ENCODE measurements at regions not wholly inside any gene's neighbourhood (a gene's known extent, or its start where the extent isn't known, plus 50 kb on each side); places are given as distances from the start of the nearest gene placed in this dataset.
"Not testable (repeated sequence)": the region's sequence is repeated elsewhere in the genome, so short reads cannot be mapped to it uniquely, and the experiment has no call there.

- Histone ChIP-seq H3K9me2 (replicated peaks; ENCODE audit: control insufficient read depth, low read length) (no peaks in the 10 kb centered on the region), H3F3A (ENCODE audit: control insufficient read depth, insufficient read depth) (no peaks in the 10 kb centered on the region), H3K27ac (ENCODE audit: low read depth, low read length) (no peak overlapping the region)
Observed at GRCh38 chr13:90321281-90321931, 1026.1 kb upstream of the MIR17HG start.

GRCh38 chr13:90329641-90330040 lies 1017.8 kb upstream of the MIR17HG start:
- TF ChIP-seq EZH2phosphoT487 (IDR thresholded peaks at IDR 0.05; ENCODE audit: borderline replicate concordance, low read length) (no peak), CTCF (IDR thresholded peaks at IDR 0.05; ENCODE audit: low read depth, low read length, poor library complexity, severe bottlenecking) (no peak)
- Histone ChIP-seq H3K9me2 (replicated peaks; ENCODE audit: control insufficient read depth, low read length) (no peaks in the 10 kb centered on the region), H3K9me3 (ENCODE audit: control insufficient read depth, insufficient read depth, low read length) (no peaks in the 10 kb centered on the region), H3K4me3 (ENCODE audit: low read length) (no peak overlapping the region), H4K20me1 (ENCODE audit: control insufficient read depth, insufficient read depth, low read depth, low read length) (no peaks in the 10 kb centered on the region), H3K27ac (ENCODE audit: low read depth, low read length) (no peak overlapping the region), H3K79me2 (ENCODE audit: control insufficient read depth, low read length) (no peaks in the 10 kb centered on the region), H3K4me1 (ENCODE audit: control insufficient read depth, low read length) (no peaks in the 10 kb centered on the region), H3F3A (ENCODE audit: control insufficient read depth, insufficient read depth) (no peaks in the 10 kb centered on the region), H3K27me3 (ENCODE audit: control insufficient read depth, low read length) (no peaks in the 10 kb centered on the region), H3K36me3 (ENCODE audit: control insufficient read depth, low read length) (no peaks in the 10 kb centered on the region), H3K4me2 (ENCODE audit: low read length) (no peak overlapping the region)

More at GRCh38 chr13:90321281-90321931, 1026.1 kb upstream of the MIR17HG start:
- Histone ChIP-seq H3K4me3 (ENCODE audit: low read length) (no peak overlapping the region), H3K27me3 (ENCODE audit: control insufficient read depth, low read length) (no peaks in the 10 kb centered on the region), H3K79me2 (ENCODE audit: control insufficient read depth, low read length) (no peaks in the 10 kb centered on the region), H3K36me3 (ENCODE audit: control insufficient read depth, low read length) (no peaks in the 10 kb centered on the region), H3K4me2 (ENCODE audit: low read length) (no peak overlapping the region), H4K20me1 (ENCODE audit: control insufficient read depth, insufficient read depth, low read depth, low read length) (no peaks in the 10 kb centered on the region), H3K4me1 (ENCODE audit: control insufficient read depth, low read length) (no peaks in the 10 kb centered on the region), H3K9me3 (ENCODE audit: control insufficient read depth, insufficient read depth, low read length) (no peaks in the 10 kb centered on the region)
- TF ChIP-seq EZH2phosphoT487 (IDR thresholded peaks at IDR 0.05; ENCODE audit: borderline replicate concordance, low read length) (no peak), CTCF (IDR thresholded peaks at IDR 0.05; ENCODE audit: low read depth, low read length, poor library complexity, severe bottlenecking) (no peak)

- H3K79me2 ChIP-seq (ENCODE audit: control insufficient read depth, low read length): no peaks in the 10 kb centered on the region
- no peaks in the 10 kb centered on the region for H3K36me3 ChIP-seq (ENCODE audit: control insufficient read depth, low read length)
- H3K9me3 ChIP-seq (ENCODE audit: control insufficient read depth, insufficient read depth, low read length): no peaks in the 10 kb centered on the region
- H3K27me3 ChIP-seq (ENCODE audit: control insufficient read depth, low read length): no peaks in the 10 kb centered on the region
- H3K4me1 ChIP-seq (ENCODE audit: control insufficient read depth, low read length): no peaks in the 10 kb centered on the region
- H3K9me2 ChIP-seq (replicated peaks; ENCODE audit: control insufficient read depth, low read length): no peaks in the 10 kb centered on the region
- H3K4me2 ChIP-seq (ENCODE audit: low read length): no peak overlapping the region
- no peak for TF ChIP-seq EZH2phosphoT487 (IDR thresholded peaks at IDR 0.05; ENCODE audit: borderline replicate concordance, low read length)
- H3K27ac ChIP-seq (ENCODE audit: low read depth, low read length): no peak overlapping the region
- no peaks in the 10 kb centered on the region for H4K20me1 ChIP-seq (ENCODE audit: control insufficient read depth, insufficient read depth, low read depth, low read length)
- H3K4me3 ChIP-seq (ENCODE audit: low read length): no peak overlapping the region
- H3F3A ChIP-seq (ENCODE audit: control insufficient read depth, insufficient read depth): no peaks in the 10 kb centered on the region
Observed at GRCh38 chr13:90331974-90332373, 1015.5 kb upstream of the MIR17HG start.

GRCh38 chr13:90336507-90336906 lies 1011.0 kb upstream of the MIR17HG start:
- H3K9me2 ChIP-seq (replicated peaks; ENCODE audit: control insufficient read depth, low read length): no peaks in the 10 kb centered on the region
- no peaks in the 10 kb centered on the region for H3K36me3 ChIP-seq (ENCODE audit: control insufficient read depth, low read length)
- H3K79me2 ChIP-seq (ENCODE audit: control insufficient read depth, low read length): no peaks in the 10 kb centered on the region
- H3F3A ChIP-seq (ENCODE audit: control insufficient read depth, insufficient read depth): no peaks in the 10 kb centered on the region
- H3K4me3 ChIP-seq (ENCODE audit: low read length): no peak overlapping the region
- H3K4me2 ChIP-seq (ENCODE audit: low read length): no peak overlapping the region
- no peak overlapping the region for H3K27ac ChIP-seq (ENCODE audit: low read depth, low read length)
- no peak for TF ChIP-seq EZH2phosphoT487 (IDR thresholded peaks at IDR 0.05; ENCODE audit: borderline replicate concordance, low read length)
- H3K9me3 ChIP-seq (ENCODE audit: control insufficient read depth, insufficient read depth, low read length): no peaks in the 10 kb centered on the region
- H4K20me1 ChIP-seq (ENCODE audit: control insufficient read depth, insufficient read depth, low read depth, low read length): no peaks in the 10 kb centered on the region
- H3K4me1 ChIP-seq (ENCODE audit: control insufficient read depth, low read length): no peaks in the 10 kb centered on the region
- no peaks in the 10 kb centered on the region for H3K27me3 ChIP-seq (ENCODE audit: control insufficient read depth, low read length)

- not testable (repeated sequence) for H4K20me1 ChIP-seq (ENCODE audit: control insufficient read depth, insufficient read depth, low read depth, low read length); H3K9me2 ChIP-seq (replicated peaks; ENCODE audit: control insufficient read depth, low read length); H3K9me3 ChIP-seq (ENCODE audit: control insufficient read depth, insufficient read depth, low read length); H3K4me3 ChIP-seq (ENCODE audit: low read length); H3K79me2 ChIP-seq (ENCODE audit: control insufficient read depth, low read length); H3K4me2 ChIP-seq (ENCODE audit: low read length); H3K27me3 ChIP-seq (ENCODE audit: control insufficient read depth, low read length); H3K4me1 ChIP-seq (ENCODE audit: control insufficient read depth, low read length); H3F3A ChIP-seq (ENCODE audit: control insufficient read depth, insufficient read depth); H3K36me3 ChIP-seq (ENCODE audit: control insufficient read depth, low read length); H3K27ac ChIP-seq (ENCODE audit: low read depth, low read length)
Observed at GRCh38 chr13:90341348-90341747, 1006.1 kb upstream of the MIR17HG start.

GRCh38 chr13:90348477-90349136 lies 998.9 kb upstream of the MIR17HG start:
- H3K4me2 ChIP-seq (ENCODE audit: low read length); H4K20me1 ChIP-seq (ENCODE audit: control insufficient read depth, insufficient read depth, low read depth, low read length); H3K36me3 ChIP-seq (ENCODE audit: control insufficient read depth, low read length); H3K4me1 ChIP-seq (ENCODE audit: control insufficient read depth, low read length); H3K27ac ChIP-seq (ENCODE audit: low read depth, low read length); H3K27me3 ChIP-seq (ENCODE audit: control insufficient read depth, low read length); H3K9me3 ChIP-seq (ENCODE audit: control insufficient read depth, insufficient read depth, low read length); H3F3A ChIP-seq (ENCODE audit: control insufficient read depth, insufficient read depth); H3K4me3 ChIP-seq (ENCODE audit: low read length); H3K9me2 ChIP-seq (replicated peaks; ENCODE audit: control insufficient read depth, low read length); H3K79me2 ChIP-seq (ENCODE audit: control insufficient read depth, low read length): not testable (repeated sequence)
